Common myeloid progenitor, CD34-positive (primary cell): ENCODE measurements at regions not wholly inside any gene's neighbourhood (a gene's known extent, or its start where the extent isn't known, plus 50 kb on each side); places are given as distances from the start of the nearest gene placed in this dataset.

ENCODE experiments used
- CTCF ChIA-PET: fragments of 350-600 bp; sonication (Branson Sonifier 250); formaldehyde crosslinking; loops from one replicate; lab custom pipeline; 2021; ENCODE audit warnings: antibody characterized with exemption; lab: Charles Lee
- POLR2A ChIA-PET: fragments of 350-600 bp; sonication (Branson Sonifier 250); formaldehyde crosslinking; loops from one replicate; lab custom pipeline; 2021; ENCODE audit warnings: antibody characterized with exemption; lab: Charles Lee
- DNase-seq, 3 donors: peaks; one replicate each; pipeline versions ENCODE4 v3.0.0 to v3.0.0-alpha.2; 2013
- H3K27ac ChIP-seq, 2 experiments: 1 replicate in 1 of 2; 2 replicates in 1 of 2; pipeline ENCODE4 v1.7.0; 2013; ENCODE audit warnings: inconsistent platforms in 2 of 2, low read length in 2 of 2, mild to moderate bottlenecking in 2 of 2, low read depth in 1 of 2, moderate library complexity in 1 of 2; ENCODE audit not compliant: severe bottlenecking in 2 of 2, insufficient read depth in 1 of 2, poor library complexity in 1 of 2
- H3K27me3 ChIP-seq, 5 experiments: replicated peaks in 2 of 5; 1 replicate in 3 of 5; 2 replicates in 2 of 5; pipeline versions ENCODE4 v1.6.1 to v1.7.0; 2013; ENCODE audit warnings: low read length in 4 of 5, mild to moderate bottlenecking in 2 of 5, moderate library complexity in 2 of 5, inconsistent platforms in 1 of 5; ENCODE audit not compliant: insufficient read depth in 5 of 5, control insufficient read depth in 4 of 5
- H3K36me3 ChIP-seq, 4 experiments: 1 replicate in 2 of 4; 2 replicates in 2 of 4; pipeline versions ENCODE4 v1.6.1 to v1.7.0; 2013; ENCODE audit warnings: low read length in 3 of 4, control low read depth in 1 of 4, mild to moderate bottlenecking in 1 of 4; ENCODE audit not compliant: control insufficient read depth in 4 of 4, insufficient read depth in 4 of 4
- H3K4me1 ChIP-seq, 4 experiments: 1 replicate in 3 of 4; 2 replicates in 1 of 4; pipeline versions ENCODE4 v1.6.1 to v1.7.1; 2013; ENCODE audit warnings: low read length in 3 of 4, mild to moderate bottlenecking in 3 of 4, control low read depth in 1 of 4, inconsistent platforms in 1 of 4, moderate library complexity in 1 of 4; ENCODE audit not compliant: control insufficient read depth in 4 of 4, insufficient read depth in 4 of 4; ENCODE audit errors: control extremely low read depth in 1 of 4
- H3K4me3 ChIP-seq, 7 experiments: 1 replicate in 4 of 7; 2 replicates in 3 of 7; pipeline versions ENCODE4 v1.5.1 to v1.7.0; 2013; ENCODE audit warnings: mild to moderate bottlenecking in 7 of 7, low read length in 6 of 7, moderate library complexity in 6 of 7, inconsistent platforms in 2 of 7, low read depth in 2 of 7, control low read depth in 1 of 7; ENCODE audit not compliant: insufficient read depth in 4 of 7, control insufficient read depth in 1 of 7; ENCODE audit errors: extremely low read depth in 1 of 7
- H3K9me3 ChIP-seq, 5 experiments: 1 replicate in 4 of 5; 2 replicates in 1 of 5; pipeline versions ENCODE4 v1.6.1 to v1.7.1; 2013; ENCODE audit warnings: low read length in 4 of 5, mild to moderate bottlenecking in 2 of 5, inconsistent platforms in 1 of 5, low read depth in 1 of 5, moderate library complexity in 1 of 5; ENCODE audit not compliant: control insufficient read depth in 4 of 5, insufficient read depth in 2 of 5; ENCODE audit errors: control extremely low read depth in 1 of 5
- WGBS: methylation state at CpG from one replicate; pipeline ENCODE4 v1.1.5; 2013; ENCODE audit not compliant: insufficient coverage; 5-methylcytosine and 5-hydroxymethylcytosine counted together

DNA sequence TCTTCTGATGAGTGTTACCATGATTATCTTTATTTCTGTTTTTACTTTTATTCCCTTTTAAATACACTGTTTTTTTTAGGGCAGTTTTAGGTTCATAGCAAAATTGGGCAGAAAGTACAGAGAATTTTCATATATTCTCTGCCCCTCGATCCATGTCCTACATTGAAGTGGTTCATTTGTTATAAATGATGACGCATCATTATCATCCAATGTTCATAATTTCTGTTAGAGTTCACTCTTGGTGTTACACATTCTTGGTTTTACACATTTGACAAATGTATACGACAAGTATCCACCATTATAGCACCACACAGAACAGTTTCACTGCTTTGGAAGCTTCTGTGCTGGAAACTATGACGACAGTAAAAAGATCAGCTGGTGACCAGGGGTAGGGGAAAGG is 578.1 kb upstream of the AADAT start:
- no peaks in the 10 kb centered on the region for H3K36me3 ChIP-seq
- WGBS: 100% methylated on average over 2 of the region's 4 CpGs
- H3K27ac ChIP-seq: no peak overlapping the region
- no peak overlapping the region for H3K4me3 ChIP-seq
- no peak for DNase-seq
- no peaks in the 10 kb centered on the region for H3K27me3 ChIP-seq
- H3K9me3 ChIP-seq: no peaks in the 10 kb centered on the region
- ChIA-PET POLR2A (no interaction called here), CTCF (no interaction called here)
- peaks cover 0 to 6% (median 4%) of the 10 kb centered on the region in 4 experiments for H3K4me1 ChIP-seq

DNA sequence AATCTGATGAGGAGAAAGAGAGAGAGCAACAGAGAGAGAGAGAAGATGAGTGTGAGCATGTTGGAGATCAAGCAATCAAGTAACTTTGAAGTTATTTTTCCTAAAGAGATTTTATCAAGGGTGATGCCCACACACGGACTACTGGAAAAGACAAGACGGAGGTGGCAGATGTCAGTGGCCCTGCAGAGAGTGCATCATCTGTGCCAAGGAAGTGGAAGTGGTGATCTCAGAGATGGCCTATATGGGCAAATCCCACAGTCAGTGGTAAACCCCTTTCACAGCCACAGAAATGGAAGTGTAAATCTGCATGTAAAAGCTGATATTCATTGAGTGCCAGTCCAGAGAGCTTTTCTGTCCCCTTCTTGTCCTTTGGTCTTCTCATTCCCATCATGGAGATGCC is 577.2 kb upstream of the AADAT start:
- no peak overlapping the region for H3K27ac ChIP-seq
- H3K9me3 ChIP-seq: no peaks in the 10 kb centered on the region
- POLR2A ChIA-PET: no interaction called here
- no peak for DNase-seq
- H3K27me3 ChIP-seq: no peaks in the 10 kb centered on the region
- CTCF ChIA-PET: no interaction called here
- no peaks in the 10 kb centered on the region for H3K36me3 ChIP-seq
- no peaks in the 10 kb centered on the region for H3K4me1 ChIP-seq
- WGBS: 83% methylated on average over 2 of the region's 2 CpGs
- no peak overlapping the region for H3K4me3 ChIP-seq

DNA sequence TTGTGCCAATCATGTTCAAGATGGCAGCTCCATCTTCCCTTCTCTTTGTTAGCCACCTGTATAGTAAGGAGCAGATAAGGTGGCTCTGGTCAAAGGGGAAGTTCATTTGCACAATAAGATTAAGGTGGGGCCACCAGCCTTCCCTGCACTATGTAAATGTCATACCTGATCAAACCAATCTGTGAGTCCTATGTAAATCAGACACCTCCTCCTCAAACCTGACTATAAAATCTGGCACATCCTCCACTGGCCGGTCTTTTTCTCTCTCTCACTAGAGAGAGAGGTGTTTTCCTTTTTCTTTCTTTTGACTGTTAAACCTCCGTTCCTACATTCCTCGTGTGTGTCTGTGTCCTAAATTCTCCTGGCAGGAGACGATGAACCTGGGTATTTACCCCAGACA is 572.5 kb upstream of the AADAT start:
- no peak overlapping the region for H3K27ac ChIP-seq
- no CpG with 5 or more reads among the region's 4 CpGs for WGBS
- ChIA-PET CTCF (no interaction called here), POLR2A (no interaction called here)
- H3K36me3 ChIP-seq: no peaks in the 10 kb centered on the region
- no peaks in the 10 kb centered on the region for H3K27me3 ChIP-seq
- no peaks in the 10 kb centered on the region for H3K4me1 ChIP-seq
- no peak overlapping the region for H3K4me3 ChIP-seq
- no peak for DNase-seq
- no peaks in the 10 kb centered on the region for H3K9me3 ChIP-seq

DNA sequence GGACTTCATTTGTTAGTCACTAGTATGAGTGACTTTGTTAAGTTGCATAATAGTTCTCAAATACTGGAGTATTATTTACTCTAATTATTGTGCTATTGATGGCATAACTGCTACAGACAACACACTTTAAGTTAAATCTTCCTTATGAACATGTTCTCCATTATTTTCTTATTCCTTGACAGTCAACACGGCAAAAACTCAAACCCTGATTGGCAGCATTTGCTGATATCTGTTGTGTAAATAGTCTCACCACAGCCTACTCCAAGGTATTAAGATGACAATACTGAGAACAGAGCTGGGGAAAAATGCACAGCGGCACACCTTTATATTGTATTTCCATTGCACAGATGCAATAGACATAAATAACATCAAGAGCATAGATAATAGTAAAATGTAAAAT is 568.0 kb upstream of the AADAT start:
- H3K36me3 ChIP-seq: no peaks in the 10 kb centered on the region
- WGBS: no CpG with 5 or more reads among the region's 2 CpGs
- H3K27me3 ChIP-seq: no peaks in the 10 kb centered on the region
- CTCF ChIA-PET: no interaction called here
- no peak overlapping the region for H3K4me3 ChIP-seq
- no peak for DNase-seq
- no peaks in the 10 kb centered on the region for H3K9me3 ChIP-seq
- H3K27ac ChIP-seq: no peak overlapping the region
- POLR2A ChIA-PET: no interaction called here
- no peaks in the 10 kb centered on the region for H3K4me1 ChIP-seq

DNA sequence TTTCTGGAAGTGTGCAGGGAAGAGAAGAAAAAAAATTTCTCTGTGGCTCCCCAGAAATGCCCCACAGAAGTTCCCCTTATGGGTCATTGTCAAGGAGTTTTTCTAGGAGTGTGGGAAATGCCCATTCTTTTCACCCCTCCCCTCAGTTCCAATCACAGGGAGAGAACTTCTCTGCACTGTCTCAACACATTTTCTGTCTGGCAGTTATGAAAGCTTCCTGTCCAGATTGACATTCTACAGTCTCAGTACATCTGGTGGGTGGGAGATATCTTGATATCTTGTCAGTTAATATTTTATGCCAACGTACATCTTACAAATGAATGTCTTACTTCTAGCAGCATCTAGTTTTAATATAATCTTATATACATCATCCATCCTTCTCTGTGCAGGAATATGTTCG is 566.8 kb upstream of the AADAT start:
- peak in 1 of 3 donors; percentile 2 for DNase-seq
- Histone ChIP-seq H3K27ac (no peak overlapping the region), H3K27me3 (no peaks in the 10 kb centered on the region), H3K9me3 (no peaks in the 10 kb centered on the region), H3K36me3 (no peaks in the 10 kb centered on the region), H3K4me1 (no peaks in the 10 kb centered on the region), H3K4me3 (no peak overlapping the region)
- 86% methylated on average over 1 of the region's 2 CpGs for WGBS
- POLR2A ChIA-PET: no interaction called here
- CTCF ChIA-PET: no interaction called here

DNA sequence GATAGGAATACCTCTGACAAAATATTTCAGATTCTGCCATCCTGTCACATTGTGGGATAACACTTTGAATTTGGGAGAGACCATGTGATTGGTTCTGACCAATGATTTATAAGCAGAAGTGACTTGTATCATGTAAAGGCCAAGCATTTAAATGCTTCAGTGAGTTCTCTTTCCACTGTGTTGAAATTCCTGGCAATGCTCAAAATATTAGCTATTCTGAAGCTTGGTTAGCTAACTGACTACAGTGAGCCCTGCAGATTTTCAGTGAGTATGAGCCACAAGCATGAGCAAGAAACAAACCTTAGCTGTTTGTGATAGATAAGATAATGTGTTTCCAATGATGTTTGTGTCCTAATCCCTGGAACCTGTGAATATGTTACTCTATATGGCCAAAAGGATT is 562.8 kb upstream of the AADAT start:
- Histone ChIP-seq H3K27me3 (no peaks in the 10 kb centered on the region), H3K36me3 (no peaks in the 10 kb centered on the region), H3K27ac (no peak overlapping the region), H3K9me3 (no peaks in the 10 kb centered on the region), H3K4me1 (no peaks in the 10 kb centered on the region), H3K4me3 (no peak overlapping the region)
- CTCF ChIA-PET: no interaction called here
- POLR2A ChIA-PET: no interaction called here
- no peak for DNase-seq

DNA sequence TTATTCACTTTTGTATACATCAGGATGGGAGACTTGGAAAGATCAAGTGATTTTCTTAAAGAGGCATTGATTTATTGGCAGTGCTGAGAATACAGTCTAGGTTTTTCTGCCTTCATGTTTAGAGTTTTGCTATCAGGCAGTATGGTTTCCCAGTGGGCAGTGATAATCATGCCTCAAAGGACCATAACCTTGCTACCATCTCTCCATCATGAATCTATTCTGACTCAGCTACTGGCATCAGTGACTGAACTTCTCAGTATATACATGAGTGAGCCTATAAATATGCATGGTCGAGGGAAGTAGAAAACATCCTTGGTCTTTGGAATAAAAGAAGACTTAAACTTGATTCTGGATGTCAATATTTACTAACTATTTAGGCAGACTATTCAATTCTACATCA is 562.0 kb upstream of the AADAT start:
- Histone ChIP-seq H3K27me3 (no peaks in the 10 kb centered on the region), H3K4me3 (no peak overlapping the region), H3K9me3 (no peaks in the 10 kb centered on the region), H3K4me1 (no peaks in the 10 kb centered on the region), H3K36me3 (no peaks in the 10 kb centered on the region), H3K27ac (no peak overlapping the region)
- no peak for DNase-seq
- ChIA-PET POLR2A (interaction anchor here (0.6 kb wide), 1 partner anchor 691 kb away, joined by 3 read pairs; no protein-coding TSS in a partner anchor), CTCF (no interaction called here)
- WGBS: no CpG with 5 or more reads among the region's 1 CpG
